ENCODE measurements at regions not wholly inside any gene's neighbourhood (a gene's known extent, or its start where the extent isn't known, plus 50 kb on each side); places are given as distances from the start of the nearest gene placed in this dataset.

GRCh38 chr15:66901336-66902100 lies 163.9 kb upstream of the SMAD3 start:
- Histone ChIP-seq H3K79me1 (ENCODE audit: insufficient read depth, low read depth, low read length, poor library complexity, severe bottlenecking) (no peaks in the 10 kb centered on the region), H3K9ac (ENCODE audit: extremely low read depth, insufficient read length, low read length) (no peak overlapping the region), H2AFZ (ENCODE audit: low read length) (no peak overlapping the region), H3K27ac (ENCODE audit: insufficient read length, low read depth, low read length) (no peak overlapping the region), H2BK15ac (ENCODE audit: low read depth, low read length) (no peak overlapping the region), H2AK5ac (ENCODE audit: insufficient read length, low read length) (no peak overlapping the region), H3K4me2 (ENCODE audit: insufficient read depth, insufficient read length, low read length) (no peak overlapping the region), H2BK120ac (ENCODE audit: low read depth, low read length, poor library complexity, severe bottlenecking) (no peak overlapping the region), H3T11ph (ENCODE audit: low read length) (no peak overlapping the region), H2BK20ac (ENCODE audit: low read depth, low read length, poor library complexity, severe bottlenecking) (no peak overlapping the region), H3K14ac (ENCODE audit: insufficient read depth, low read length) (no peak overlapping the region), H3K18ac (ENCODE audit: insufficient read length, low read depth, low read length) (no peak overlapping the region), H4K91ac (ENCODE audit: insufficient read length, low read depth, low read length) (no peak overlapping the region), H4K5ac (ENCODE audit: insufficient read length, low read depth, low read length) (no peak overlapping the region), H2BK5ac (ENCODE audit: insufficient read length, low read length) (no peak overlapping the region), H2BK12ac (ENCODE audit: insufficient read length, low read depth, low read length) (no peak overlapping the region), H4K8ac (replicated peaks; ENCODE audit: insufficient read length, low read depth, low read length) (no peak overlapping the region), H3K56ac (ENCODE audit: insufficient read length, low read depth, low read length) (no peak overlapping the region), H3K23ac (ENCODE audit: insufficient read length, low read depth, low read length) (no peak overlapping the region), H3K4me1 (ENCODE audit: insufficient read depth, low read length) (no peaks in the 10 kb centered on the region), H3K27me3 (ENCODE audit: insufficient read depth, low read length) (no peaks in the 10 kb centered on the region; the same call in 1 of the 2 replicates), H3K9me3 (ENCODE audit: control insufficient read depth, low read depth, low read length) (no peaks in the 10 kb centered on the region), H3K79me2 (ENCODE audit: insufficient read depth, low read length) (no peaks in the 10 kb centered on the region), H4K20me1 (ENCODE audit: control insufficient read depth, insufficient read depth, insufficient read length) (no peaks in the 10 kb centered on the region), H3K4ac (ENCODE audit: low read depth, low read length) (no peak overlapping the region), H3K23me2 (ENCODE audit: insufficient read length, low read depth, low read length, poor library complexity, severe bottlenecking) (no peaks in the 10 kb centered on the region)
- no CpG with 5 or more reads among the region's 6 CpGs for WGBS (ENCODE audit: extremely low coverage, insufficient read length, low lambda C conversion rate)
- Mint-ChIP-seq H3K4me1 (peaks cover 2 to 11% of the 10 kb centered on the region in 2 experiments; a peak in 3 of 4 replicates), H3K4me3 (no peak overlapping the region), H3K27me3 (ENCODE audit: low read depth) (peaks cover 4% of the 10 kb centered on the region), H3K36me3 (ENCODE audit: insufficient read depth in 1 of 3, low read depth in 3 of 3) (no peaks in the 10 kb centered on the region), H3K27ac (no peak overlapping the region), H3K9me3 (peaks cover 4 to 7% of the 10 kb centered on the region in 2 experiments; a peak in 4 of 5 replicates)
- TF ChIP-seq CTCF (conservative IDR thresholded peaks at IDR 0.05) = no peak
- no peak for DNase-seq

Measured in H9 (cell line).